Adrenal gland (tissue), 5 donors: ENCODE measurements at regions not wholly inside any gene's neighbourhood (a gene's known extent, or its start where the extent isn't known, plus 50 kb on each side); places are given as distances from the start of the nearest gene placed in this dataset.

Experiments
- CTCF ChIP-seq, 6 experiments: fragments of 450-650 bp in 4 of 6; fragments of 200-600 bp in 2 of 6; sonication (generic) in 1 of 6; IDR thresholded peaks; 1 replicate in 5 of 6; 2 replicates in 1 of 6; pipeline versions ENCODE4 v1.5.1 to v1.8.0; 2016 to 2021; ENCODE audit warnings: antibody characterized with exemption in 6 of 6, mild to moderate bottlenecking in 2 of 6, moderate library complexity in 1 of 6
- POLR2A ChIP-seq, 2 donors: fragments of 450-650 bp; IDR thresholded peaks; one replicate each; pipeline ENCODE4 v1.6.1; 2017; ENCODE audit warnings: antibody characterized with exemption in 2 of 2, mild to moderate bottlenecking in 2 of 2, moderate library complexity in 1 of 2
- donor health status: DM: no; HTN: no; CAD: no.

GRCh38 chr20:40813708-40814630, 124.9 kb upstream of the MAFB start:
- TF ChIP-seq CTCF (IDR thresholded peaks at IDR 0.05) (no peak), POLR2A (IDR thresholded peaks at IDR 0.05) (no peak)
